Ectodermal cell (in vitro differentiated cells): ENCODE measurements at regions not wholly inside any gene's neighbourhood (a gene's known extent, or its start where the extent isn't known, plus 50 kb on each side); places are given as distances from the start of the nearest gene placed in this dataset.
"Not testable (repeated sequence)": the region's sequence is repeated elsewhere in the genome, so short reads cannot be mapped to it uniquely, and the experiment has no call there.

Source experiments
- H3K27ac ChIP-seq: 2 replicates; pipeline ENCODE4 v1.7.0; 2013; ENCODE audit warnings: mild to moderate bottlenecking, low read depth, low read length; ENCODE audit not compliant: insufficient read depth, poor library complexity, severe bottlenecking
- H3K27me3 ChIP-seq: 2 replicates; pipeline ENCODE4 v1.7.0; 2013; ENCODE audit warnings: mild to moderate bottlenecking, low read length; ENCODE audit not compliant: insufficient read depth, control insufficient read depth, poor library complexity, severe bottlenecking
- H3K36me3 ChIP-seq: one replicate; pipeline ENCODE4 v1.7.0; 2013; ENCODE audit warnings: low read length; ENCODE audit not compliant: control insufficient read depth, insufficient read depth
- H3K4me1 ChIP-seq: one replicate; pipeline ENCODE4 v1.7.0; 2013; ENCODE audit warnings: low read length; ENCODE audit not compliant: control insufficient read depth, insufficient read depth
- H3K4me3 ChIP-seq: 2 replicates; pipeline ENCODE4 v1.7.0; 2013; ENCODE audit warnings: low read depth, low read length, control low read depth; ENCODE audit not compliant: insufficient read depth
- H3K9me3 ChIP-seq: 2 replicates; pipeline ENCODE4 v1.7.0; 2013; ENCODE audit warnings: mild to moderate bottlenecking, low read length, moderate library complexity; ENCODE audit not compliant: control insufficient read depth
- WGBS, 2 experiments: methylation state at CpG; one replicate each; pipeline ENCODE4 v1.1.7; 2013; ENCODE audit warnings: missing lambda C conversion rate in 2 of 2; 5-methylcytosine and 5-hydroxymethylcytosine counted together

DNA sequence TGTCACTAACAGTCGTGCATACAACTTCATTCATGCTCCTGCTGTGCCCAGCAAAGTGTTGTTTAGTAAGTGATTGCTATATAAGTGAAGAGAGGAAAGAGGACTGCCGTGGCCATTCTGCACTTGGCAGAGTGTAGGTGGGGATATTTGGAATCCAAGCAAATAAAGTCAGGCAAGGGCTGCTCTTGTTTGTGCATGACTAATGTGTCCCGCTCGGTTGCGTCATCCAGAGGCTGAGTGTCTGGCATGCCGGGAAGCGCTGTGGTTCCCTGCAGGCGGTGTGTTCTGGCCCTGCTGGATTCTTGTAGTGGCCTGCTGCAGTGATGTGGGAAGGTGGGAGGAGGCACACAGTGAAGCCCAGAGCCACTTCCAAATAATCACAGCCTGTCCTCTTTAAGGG lies 136.9 kb upstream of the ANKH start:
- no peaks in the 10 kb centered on the region for H3K27me3 ChIP-seq
- H3K36me3 ChIP-seq, result no peaks in the 10 kb centered on the region
- peaks cover 6% of the 10 kb centered on the region for H3K4me1 ChIP-seq
- 77 to 78% methylated on average over 8 of the region's 8 CpGs for WGBS, 2 experiments
- no peaks in the 10 kb centered on the region for H3K9me3 ChIP-seq
- H3K4me3 ChIP-seq, result no peak overlapping the region
- H3K27ac ChIP-seq, result no peak overlapping the region

DNA sequence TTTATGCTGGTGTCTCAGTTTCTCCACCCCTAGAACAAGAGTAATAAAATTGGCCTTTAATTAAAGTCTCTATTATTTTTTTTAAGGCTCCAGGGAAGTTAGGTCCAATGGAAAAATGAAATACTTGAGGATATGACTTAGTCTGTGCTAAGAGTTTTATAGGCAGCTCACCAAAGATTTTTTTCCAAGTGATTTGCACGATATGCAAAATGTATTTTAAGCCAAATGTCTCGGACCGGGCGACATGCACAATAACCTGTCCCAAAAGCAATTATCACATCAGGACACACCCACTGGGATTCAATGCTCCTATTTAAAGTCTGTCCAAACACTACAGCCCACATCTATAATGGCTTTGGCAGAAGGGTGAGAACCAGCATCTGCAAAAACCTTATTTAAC lies 136.1 kb upstream of the ANKH start:
- no peaks in the 10 kb centered on the region for H3K27me3 ChIP-seq
- H3K36me3 ChIP-seq, result no peaks in the 10 kb centered on the region
- peaks cover 6% of the 10 kb centered on the region for H3K4me1 ChIP-seq
- no peak overlapping the region for H3K27ac ChIP-seq
- H3K4me3 ChIP-seq, result no peak overlapping the region
- WGBS, 2 experiments, result 94 to 96% methylated on average over 4 of the region's 4 CpGs
- no peaks in the 10 kb centered on the region for H3K9me3 ChIP-seq

DNA sequence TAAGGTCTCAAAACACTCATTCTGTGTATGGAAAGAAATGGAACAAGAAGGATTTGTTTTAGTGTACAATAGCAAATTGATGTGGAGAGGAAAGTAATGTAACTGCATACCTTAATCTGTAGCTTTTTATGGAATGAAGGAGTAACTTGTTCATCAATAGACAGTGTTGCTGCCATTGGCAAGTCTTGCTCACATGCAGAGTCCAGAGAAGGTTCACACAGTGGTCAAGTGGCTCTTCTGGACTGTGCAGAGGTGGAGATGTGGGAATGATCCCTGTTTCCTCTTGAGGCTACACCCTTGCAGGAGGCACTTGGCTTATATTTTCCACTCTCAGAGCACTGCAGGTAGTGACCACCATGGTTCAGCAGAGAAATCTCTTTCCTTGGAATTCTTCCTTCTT lies 132.9 kb upstream of the ANKH start:
- Histone ChIP-seq H3K9me3 (no peaks in the 10 kb centered on the region), H3K4me1 (peaks cover 6% of the 10 kb centered on the region), H3K27me3 (no peaks in the 10 kb centered on the region), H3K36me3 (no peaks in the 10 kb centered on the region), H3K27ac (no peak overlapping the region), H3K4me3 (no peak overlapping the region)

DNA sequence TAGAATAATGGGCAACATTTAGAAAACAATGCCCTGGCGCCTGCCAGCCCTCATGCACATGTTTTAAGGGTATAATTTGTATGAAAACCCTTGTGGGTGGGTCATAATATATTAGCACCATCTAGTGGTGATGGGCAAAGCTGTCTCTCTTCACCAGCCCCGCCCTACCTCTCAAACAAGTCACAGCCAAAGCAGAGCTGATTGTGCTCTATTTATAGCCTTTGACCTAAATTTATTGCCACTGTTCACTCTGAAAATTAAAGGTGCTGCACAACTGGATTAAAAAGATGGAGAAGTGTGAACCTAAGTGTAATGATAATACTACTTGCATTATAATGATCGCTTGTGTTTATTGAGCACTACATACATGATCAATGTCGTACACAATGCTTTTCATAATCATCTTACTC lies 131.9 kb upstream of the ANKH start:
- H3K4me1 ChIP-seq, result peaks cover under 1% of the 10 kb centered on the region
- no peak overlapping the region for H3K27ac ChIP-seq
- H3K9me3 ChIP-seq, result no peaks in the 10 kb centered on the region
- WGBS, 2 experiments, result 58 to 63% methylated on average over 4 of the region's 4 CpGs
- H3K27me3 ChIP-seq, result no peaks in the 10 kb centered on the region
- no peak overlapping the region for H3K4me3 ChIP-seq
- no peaks in the 10 kb centered on the region for H3K36me3 ChIP-seq

DNA sequence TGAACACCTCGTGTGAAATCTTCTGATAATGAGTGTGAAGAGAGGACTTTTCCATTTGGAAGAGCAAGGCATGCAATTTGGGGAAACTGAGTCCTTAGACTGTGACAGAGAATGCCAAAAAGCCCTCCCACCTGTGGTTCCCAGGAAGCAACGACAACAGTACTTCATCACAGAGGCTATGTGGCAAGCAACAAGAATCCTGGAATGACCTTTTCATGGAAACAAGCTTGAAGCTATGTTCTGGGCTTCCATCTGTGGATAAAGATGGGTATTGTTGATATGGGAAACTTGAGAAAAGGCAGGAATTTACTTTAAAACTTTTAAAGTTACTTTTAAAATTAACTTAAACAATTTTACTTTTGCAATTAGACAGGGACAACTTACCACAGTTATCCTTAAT lies 131.2 kb upstream of the ANKH start:
- Histone ChIP-seq H3K9me3 (no peaks in the 10 kb centered on the region), H3K4me3 (no peak overlapping the region), H3K4me1 (no peaks in the 10 kb centered on the region), H3K27me3 (no peaks in the 10 kb centered on the region), H3K36me3 (no peaks in the 10 kb centered on the region), H3K27ac (no peak overlapping the region)
- 60 to 63% methylated on average over 2 of the region's 2 CpGs for whole genome bisulfite sequencing, 2 experiments

DNA sequence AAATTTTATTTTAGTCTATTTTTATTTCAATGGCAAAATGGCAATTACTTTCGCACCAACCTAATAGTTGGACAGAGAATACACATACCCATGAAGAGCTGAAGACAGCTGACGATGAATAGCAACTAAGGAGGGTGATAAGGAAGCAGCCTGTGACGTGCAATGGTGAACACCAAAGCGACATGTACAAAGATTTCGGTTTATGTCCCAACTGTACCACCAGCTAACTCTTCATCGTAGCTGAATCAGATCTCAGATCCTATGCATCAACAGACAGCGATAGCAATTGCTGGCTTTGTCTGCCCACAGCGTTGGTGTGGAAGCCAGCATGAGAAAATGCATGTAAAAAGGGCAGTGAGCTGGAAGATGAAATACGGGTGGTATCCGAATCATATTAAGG lies 130.6 kb upstream of the ANKH start:
- Histone ChIP-seq H3K9me3 (no peaks in the 10 kb centered on the region), H3K27ac (no peak overlapping the region), H3K4me3 (no peak overlapping the region), H3K27me3 (no peaks in the 10 kb centered on the region), H3K4me1 (no peaks in the 10 kb centered on the region), H3K36me3 (no peaks in the 10 kb centered on the region)
- 95% methylated on average over 10 of the region's 10 CpGs for WGBS, 2 experiments

DNA sequence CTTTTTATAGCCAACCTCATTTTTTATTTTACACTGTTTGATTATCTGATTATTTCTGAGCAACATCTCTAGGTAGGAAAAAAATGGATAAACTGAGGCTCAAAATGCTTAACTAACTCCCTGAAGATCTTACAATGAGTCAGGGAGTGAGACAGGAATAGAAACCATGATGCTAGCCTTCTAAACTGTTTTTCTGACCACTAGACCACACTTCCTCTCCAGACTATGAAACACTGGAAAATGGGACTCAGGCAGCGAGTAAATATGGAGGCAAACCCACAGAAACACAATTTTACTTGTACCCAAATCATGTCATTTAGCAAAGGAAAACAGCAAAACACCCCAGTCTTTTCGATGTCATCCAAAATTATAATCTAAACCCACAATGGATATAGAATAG lies 129.9 kb upstream of the ANKH start:
- no peak overlapping the region for H3K27ac ChIP-seq
- 75 to 100% methylated on average over 2 of the region's 2 CpGs for WGBS, 2 experiments
- H3K36me3 ChIP-seq, result no peaks in the 10 kb centered on the region
- no peaks in the 10 kb centered on the region for H3K4me1 ChIP-seq
- H3K4me3 ChIP-seq, result no peak overlapping the region
- no peaks in the 10 kb centered on the region for H3K9me3 ChIP-seq
- no peaks in the 10 kb centered on the region for H3K27me3 ChIP-seq

DNA sequence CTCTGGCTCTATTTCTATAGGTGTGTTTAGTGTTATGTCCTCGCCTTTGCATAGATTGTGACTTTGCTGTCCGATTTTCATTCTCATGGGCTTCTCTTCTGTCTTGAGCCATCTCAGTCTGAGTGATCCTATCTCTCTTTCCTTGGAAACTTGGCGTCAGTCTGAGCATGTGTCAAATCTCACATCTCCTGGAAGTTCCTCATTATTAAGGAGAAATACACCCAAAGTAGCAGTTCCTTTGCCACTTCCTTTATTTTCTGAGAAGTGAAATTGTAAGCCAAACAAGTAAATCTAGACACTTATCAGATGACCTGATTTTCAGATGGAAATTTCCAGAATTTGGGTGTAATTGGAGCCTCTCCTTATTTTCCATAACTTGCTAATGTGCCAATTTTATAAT lies 126.9 kb upstream of the ANKH start:
- no peaks in the 10 kb centered on the region for H3K36me3 ChIP-seq
- H3K27ac ChIP-seq, result no peak overlapping the region
- H3K9me3 ChIP-seq, result no peaks in the 10 kb centered on the region
- no peaks in the 10 kb centered on the region for H3K4me1 ChIP-seq
- no peaks in the 10 kb centered on the region for H3K27me3 ChIP-seq
- H3K4me3 ChIP-seq, result no peak overlapping the region
- 89 to 96% methylated on average over 3 of the region's 3 CpGs for WGBS, 2 experiments

DNA sequence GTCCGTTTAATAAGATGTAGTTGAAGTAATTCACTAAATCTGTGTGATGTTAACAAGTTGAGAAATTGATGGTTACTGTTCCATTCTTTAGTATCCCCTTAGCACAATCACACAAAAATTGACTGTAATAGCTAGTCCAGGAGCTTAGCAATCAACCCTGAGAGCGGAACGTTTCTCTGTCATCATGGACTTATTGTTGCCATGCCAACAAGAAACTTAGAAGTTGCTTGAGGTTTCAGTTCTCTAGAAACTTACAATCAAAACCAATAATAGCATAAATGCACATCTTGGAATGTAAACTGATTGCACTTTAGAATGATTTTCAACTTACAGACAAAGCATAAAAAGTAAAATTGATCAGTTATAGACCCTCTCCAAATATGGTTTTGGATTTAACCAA lies 125.4 kb upstream of the ANKH start:
- H3K4me3 ChIP-seq, result no peak overlapping the region
- no peak overlapping the region for H3K27ac ChIP-seq
- no peaks in the 10 kb centered on the region for H3K27me3 ChIP-seq
- 90 to 99% methylated on average over 2 to 3 of the region's 3 CpGs for WGBS, 2 experiments
- no peaks in the 10 kb centered on the region for H3K9me3 ChIP-seq
- H3K4me1 ChIP-seq, result no peaks in the 10 kb centered on the region
- H3K36me3 ChIP-seq, result no peaks in the 10 kb centered on the region

DNA sequence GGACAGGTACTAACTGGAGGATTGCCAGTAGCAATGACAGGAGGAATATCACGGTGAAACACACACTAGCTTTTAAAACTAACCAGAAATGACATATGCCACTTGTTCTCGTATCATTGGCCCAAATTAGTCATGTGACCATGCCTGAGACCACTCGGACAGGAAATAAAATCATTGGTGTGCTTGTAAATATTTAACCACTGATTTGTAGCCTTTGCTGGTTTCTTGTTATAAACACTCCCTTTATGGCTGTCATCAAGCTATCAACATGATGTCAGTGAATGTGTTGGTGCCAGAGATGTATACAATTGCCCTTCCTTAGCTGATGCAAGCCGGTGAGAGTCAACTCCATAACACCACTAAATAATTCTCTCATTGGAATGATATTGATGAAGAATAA lies 123.7 kb upstream of the ANKH start:
- Histone ChIP-seq H3K4me3 (no peak overlapping the region), H3K9me3 (no peaks in the 10 kb centered on the region), H3K27me3 (no peaks in the 10 kb centered on the region), H3K4me1 (no peaks in the 10 kb centered on the region), H3K27ac (no peak overlapping the region), H3K36me3 (no peaks in the 10 kb centered on the region)
- 90 to 94% methylated on average over 3 of the region's 4 CpGs for WGBS, 2 experiments

DNA sequence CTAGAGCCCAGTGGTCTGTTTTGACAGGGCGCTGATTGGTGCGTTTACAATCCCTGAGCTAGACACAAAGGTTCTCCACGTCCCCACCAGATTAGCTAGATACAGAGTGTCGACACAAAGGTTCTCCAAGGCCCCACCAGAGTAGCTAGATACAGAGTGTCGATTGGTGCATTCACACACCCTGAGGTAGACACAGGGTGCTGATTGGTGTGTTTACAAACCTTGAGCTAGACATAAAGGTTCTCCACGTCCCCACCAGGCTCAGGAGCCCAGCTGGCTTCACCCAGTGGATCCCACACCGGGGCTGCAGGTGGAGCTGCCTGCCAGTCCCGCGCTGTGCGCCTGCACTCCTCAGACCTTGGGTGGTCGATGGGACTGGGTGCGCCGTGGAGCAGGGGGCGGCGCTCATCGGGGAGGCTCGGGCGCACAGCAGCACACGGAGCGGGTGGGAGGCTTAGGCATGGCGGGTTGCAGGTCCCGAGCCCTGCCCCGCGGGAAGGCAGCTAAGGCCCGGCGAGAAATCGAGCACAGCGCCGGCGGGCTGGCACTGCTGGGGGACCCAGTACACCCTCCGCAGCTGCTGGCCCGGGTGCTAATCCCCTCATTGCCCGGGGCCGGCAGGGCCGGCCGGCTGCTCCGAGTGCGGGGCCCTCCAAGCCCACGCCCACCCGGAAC lies 122.0 kb upstream of the ANKH start:
- not testable (repeated sequence) for H3K27ac ChIP-seq, H3K36me3 ChIP-seq, H3K4me1 ChIP-seq, H3K4me3 ChIP-seq, H3K27me3 ChIP-seq, H3K9me3 ChIP-seq
- 97% methylated on average over 40 of the region's 40 CpGs for WGBS, 2 experiments
